ENCODE measurements at regions not wholly inside any gene's neighbourhood (a gene's known extent, or its start where the extent isn't known, plus 50 kb on each side); places are given as distances from the start of the nearest gene placed in this dataset.

GRCh38 chrX:122269243-122269781 lies 914.8 kb upstream of the GRIA3 start:
- no peak for ATAC-seq
- TF ChIP-seq BHLHE40 (IDR thresholded peaks at IDR 0.05; ENCODE audit: low read depth, low read length) (no peak), CTCF (IDR thresholded peaks at IDR 0.05) (no peak)
- FAIRE-seq = no peak

DNA sequence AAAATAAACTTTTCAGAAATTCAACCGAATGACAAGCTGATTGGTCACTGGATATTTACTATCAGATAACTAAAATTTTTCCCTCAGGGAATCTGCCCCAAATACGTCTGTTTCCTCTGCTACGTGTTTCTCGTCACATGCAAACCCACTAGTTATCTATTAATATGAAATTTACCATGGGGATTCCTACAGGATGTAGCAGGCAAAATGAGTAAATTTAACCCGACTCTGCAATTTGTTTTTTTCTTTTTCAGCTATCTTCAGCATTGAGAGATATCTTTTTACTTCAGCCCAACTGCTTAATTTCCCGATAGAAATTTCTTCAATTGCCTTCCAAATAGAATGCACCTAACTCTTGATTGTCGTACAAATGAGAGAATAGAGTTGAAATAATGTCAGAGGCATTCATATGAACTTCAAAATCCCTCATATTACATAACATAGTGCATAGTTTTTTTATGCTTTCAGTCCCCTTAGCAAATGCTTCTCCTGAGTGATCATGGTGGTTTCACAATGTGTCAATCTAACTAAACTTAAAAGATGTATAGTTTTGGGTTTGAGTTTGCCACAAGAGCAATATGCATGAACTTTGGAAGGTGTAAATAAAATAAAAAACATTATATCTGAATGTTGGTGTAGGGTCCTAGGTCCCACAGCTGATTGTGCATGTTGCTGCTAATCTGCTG lies 913.1 kb upstream of the GRIA3 start:
- no peak for FAIRE-seq
- Histone ChIP-seq H3K4me3 (no peak overlapping the region), H3K9me3 (no peaks in the 10 kb centered on the region), H3K27ac (no peak overlapping the region), H3K4me1 (no peaks in the 10 kb centered on the region), H3K4me2 (no peak overlapping the region)
- TF ChIP-seq, protein P1, sequence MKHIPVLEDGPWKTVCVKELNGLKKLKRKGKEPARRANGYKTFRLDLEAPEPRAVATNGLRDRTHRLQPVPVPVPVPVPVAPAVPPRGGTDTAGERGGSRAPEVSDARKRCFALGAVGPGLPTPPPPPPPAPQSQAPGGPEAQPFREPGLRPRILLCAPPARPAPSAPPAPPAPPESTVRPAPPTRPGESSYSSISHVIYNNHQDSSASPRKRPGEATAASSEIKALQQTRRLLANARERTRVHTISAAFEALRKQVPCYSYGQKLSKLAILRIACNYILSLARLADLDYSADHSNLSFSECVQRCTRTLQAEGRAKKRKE (CRISPR knock-in tag; IDR thresholded peaks at IDR 0.05; ENCODE audit: low read depth) = no peak
- TF ChIP-seq ELK1 (IDR thresholded peaks at IDR 0.05; ENCODE audit: low read depth, low read length) (no peak), CHD2 (IDR thresholded peaks at IDR 0.05; ENCODE audit: low read length, partially characterized antibody) (no peak), ZFP36 (IDR thresholded peaks at IDR 0.05; ENCODE audit: borderline replicate concordance, partially characterized antibody) (no peak), ZNF302 (CRISPR knock-in tag; IDR thresholded peaks at IDR 0.05) (no peak), CTCF (IDR thresholded peaks at IDR 0.05) (no peak), NFE2L2 (conservative IDR thresholded peaks at IDR 0.05; ENCODE audit: low read length) (no peak), JUNB (IDR thresholded peaks at IDR 0.05) (no peak), NR3C1 (IDR thresholded peaks at IDR 0.05) (no peak), KDM5A (IDR thresholded peaks at IDR 0.05) (no peak), CEBPB (IDR thresholded peaks at IDR 0.05) (no peak), POLR2AphosphoS2 (conservative IDR thresholded peaks at IDR 0.05; ENCODE audit: low read length) (no peak), HDAC2 (IDR thresholded peaks at IDR 0.05) (no peak), GATA3 (IDR thresholded peaks at IDR 0.05; ENCODE audit: borderline replicate concordance) (no peak), SREBF2 (IDR thresholded peaks at IDR 0.05) (no peak), HMGXB4 (CRISPR knock-in tag; IDR thresholded peaks at IDR 0.05; ENCODE audit: borderline replicate concordance) (no peak), EP300 (IDR thresholded peaks at IDR 0.05) (no peak), RFX5 (IDR thresholded peaks at IDR 0.05) (no peak)
- TF ChIP-seq, protein P2, sequence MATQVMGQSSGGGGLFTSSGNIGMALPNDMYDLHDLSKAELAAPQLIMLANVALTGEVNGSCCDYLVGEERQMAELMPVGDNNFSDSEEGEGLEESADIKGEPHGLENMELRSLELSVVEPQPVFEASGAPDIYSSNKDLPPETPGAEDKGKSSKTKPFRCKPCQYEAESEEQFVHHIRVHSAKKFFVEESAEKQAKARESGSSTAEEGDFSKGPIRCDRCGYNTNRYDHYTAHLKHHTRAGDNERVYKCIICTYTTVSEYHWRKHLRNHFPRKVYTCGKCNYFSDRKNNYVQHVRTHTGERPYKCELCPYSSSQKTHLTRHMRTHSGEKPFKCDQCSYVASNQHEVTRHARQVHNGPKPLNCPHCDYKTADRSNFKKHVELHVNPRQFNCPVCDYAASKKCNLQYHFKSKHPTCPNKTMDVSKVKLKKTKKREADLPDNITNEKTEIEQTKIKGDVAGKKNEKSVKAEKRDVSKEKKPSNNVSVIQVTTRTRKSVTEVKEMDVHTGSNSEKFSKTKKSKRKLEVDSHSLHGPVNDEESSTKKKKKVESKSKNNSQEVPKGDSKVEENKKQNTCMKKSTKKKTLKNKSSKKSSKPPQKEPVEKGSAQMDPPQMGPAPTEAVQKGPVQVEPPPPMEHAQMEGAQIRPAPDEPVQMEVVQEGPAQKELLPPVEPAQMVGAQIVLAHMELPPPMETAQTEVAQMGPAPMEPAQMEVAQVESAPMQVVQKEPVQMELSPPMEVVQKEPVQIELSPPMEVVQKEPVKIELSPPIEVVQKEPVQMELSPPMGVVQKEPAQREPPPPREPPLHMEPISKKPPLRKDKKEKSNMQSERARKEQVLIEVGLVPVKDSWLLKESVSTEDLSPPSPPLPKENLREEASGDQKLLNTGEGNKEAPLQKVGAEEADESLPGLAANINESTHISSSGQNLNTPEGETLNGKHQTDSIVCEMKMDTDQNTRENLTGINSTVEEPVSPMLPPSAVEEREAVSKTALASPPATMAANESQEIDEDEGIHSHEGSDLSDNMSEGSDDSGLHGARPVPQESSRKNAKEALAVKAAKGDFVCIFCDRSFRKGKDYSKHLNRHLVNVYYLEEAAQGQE (IDR thresholded peaks at IDR 0.05) = no peak
- DNase-seq (ENCODE audit: low read depth in 1 of 2, low spot score in 1 of 2) = no peak
- ChIA-PET POLR2A (no interaction called here), CTCF (no interaction called here)
- ATAC-seq = no peak
- WGBS (ENCODE audit: missing lambda C conversion rate) = 7% methylated on average over 7 of the region's 7 CpGs

More at GRCh38 chrX:122269243-122269781, 914.8 kb upstream of the GRIA3 start:
- Histone ChIP-seq H3K4me2 (no peak overlapping the region), H3K27ac (no peak overlapping the region), H3K4me3 (no peak overlapping the region), H3K4me1 (no peaks in the 10 kb centered on the region), H3K9me3 (no peaks in the 10 kb centered on the region)
- CTCF ChIA-PET = interaction anchor here (0.6 kb wide), 1 partner anchor 10 kb away, joined by 3 read pairs; no protein-coding TSS in a partner anchor
- DNase-seq (ENCODE audit: low read depth in 1 of 2, low spot score in 1 of 2) = no peak
- POLR2A ChIA-PET = no interaction called here
